Heart left ventricle (tissue), 16 donors: ENCODE measurements at regions not wholly inside any gene's neighbourhood (a gene's known extent, or its start where the extent isn't known, plus 50 kb on each side); places are given as distances from the start of the nearest gene placed in this dataset.
"Not testable (repeated sequence)": the region's sequence is repeated elsewhere in the genome, so short reads cannot be mapped to it uniquely, and the experiment has no call there.

Experiments used
- ATAC-seq, 4 donors: fragments of 200-7000 bp; cut with Tn5 transposase; one replicate each; pipeline ENCODE4 v1.9.1; 2020 to 2022; ENCODE audit warnings: moderate library complexity in 4 of 4, mild to moderate bottlenecking in 3 of 4, moderate number of reproducible peaks in 1 of 4
- DNase-seq, 5 donors: peaks; one replicate each; pipeline ENCODE4 v3.0.0-alpha.2; 2020
- H3K27ac ChIP-seq, 12 donors: fragments of 200-600 bp; sonication (generic) in 4 of 12; one replicate each; pipeline versions ENCODE4 v1.5.0 to v1.8.0; 2016 to 2022; ENCODE audit warnings: mild to moderate bottlenecking in 2 of 12
- H3K27me3 ChIP-seq, 9 donors: fragments of 200-600 bp; sonication (generic) in 2 of 9; one replicate each; pipeline versions ENCODE4 v1.5.1 to v1.8.0; 2016 to 2022; ENCODE audit warnings: mild to moderate bottlenecking in 3 of 9
- H3K36me3 ChIP-seq, 9 donors: fragments of 200-600 bp; sonication (generic) in 2 of 9; one replicate each; pipeline versions ENCODE4 v1.5.0 to v1.8.0; 2018 to 2022; ENCODE audit warnings: mild to moderate bottlenecking in 2 of 9
- H3K4me1 ChIP-seq, 12 donors: fragments of 200-600 bp; sonication (generic) in 4 of 12; one replicate each; pipeline versions ENCODE4 v1.5.0 to v1.8.0; 2016 to 2022; ENCODE audit warnings: mild to moderate bottlenecking in 3 of 12
- H3K4me3 ChIP-seq, 12 donors: fragments of 200-600 bp; sonication (generic) in 4 of 12; one replicate each; pipeline versions ENCODE4 v1.5.0 to v1.8.0; 2017 to 2022; ENCODE audit warnings: mild to moderate bottlenecking in 9 of 12, moderate library complexity in 4 of 12
- H3K9me3 ChIP-seq, 12 donors: fragments of 200-600 bp; sonication (generic) in 4 of 12; one replicate each; pipeline versions ENCODE4 v1.5.0 to v1.8.0; 2016 to 2022; ENCODE audit warnings: mild to moderate bottlenecking in 1 of 12
- CTCF ChIP-seq, 12 donors: fragments of 200-600 bp; sonication (generic) in 4 of 12; IDR thresholded peaks; one replicate each; pipeline versions ENCODE4 v1.5.0 to v1.8.0; 2018 to 2022; ENCODE audit warnings: antibody characterized with exemption in 12 of 12, mild to moderate bottlenecking in 5 of 12
- POLR2A ChIP-seq, 2 donors: fragments of 450-650 bp; IDR thresholded peaks; one replicate each; pipeline ENCODE4 v1.6.1; 2017; ENCODE audit warnings: antibody characterized with exemption in 2 of 2, mild to moderate bottlenecking in 2 of 2, moderate library complexity in 2 of 2
- WGBS, 4 donors: extraction: QIAGEN DNeasy Blood & Tissue Kit in 2 of 4; methylation state at CpG; one replicate each; pipeline versions ENCODE4 v1.1.5 to v1.1.7; 2013 to 2018; 5-methylcytosine and 5-hydroxymethylcytosine counted together
- intact Hi-C, 10 donors: fragments of 100-400 bp; cut with DNase I; formaldehyde crosslinking; loops; one replicate each; pipeline versions ENCODE4 v1.11.1 to v1.14.2; 2022
- donor health status: ischemic (EF 13 %, LVEDD 7.1; RV severe dilation, severe dysfunction).
- donor health status: healthy with polysubstance abuse.
- donor health status: DM: no; HTN: yes; CAD: no.
- donor health status: DM: no; HTN: no; CAD: no.
- donor health status: ischemic (EF 25% LVEDD 6.9; RV normal size, moderate dysfunction).
- donor health status: ischemic (EF 25% LVEDD 5.7; RV mildly dilated, moderate dysfunction).
- donor health status: healthy.
- donor health status: DM: yes; HTN: yes; CAD: no.
- donor health status: ischemic (EF 35%, LVEDD 5.7; RV mildly dilated, moderate dysfunction).
- donor health status: nonischemic (EF 11% LVEDD 7.7; RV severe dilation, severe dysfunction).
- donor health status: DM: yes; HTN: yes; CAD: no.
- donor health status: PGD.
- donor health status: ischemic (EF 29% LVEDD 5.4; RV normal size, mild dysfunction).
- donor health status: nonischemic (EF 23%, LVEDD 6.1; RV moderate dilation, normal function).

- Histone ChIP-seq H3K4me3 (no peak overlapping the region), H3K27ac (no peak overlapping the region), H3K27me3 (peaks cover 0 to 4% (median 0%) of the 10 kb centered on the region in 9 donors), H3K9me3 (peaks cover 0 to 11% (median 0%) of the 10 kb centered on the region in 12 donors), H3K4me1 (no peaks in the 10 kb centered on the region), H3K36me3 (no peaks in the 10 kb centered on the region)
- TF ChIP-seq POLR2A (IDR thresholded peaks at IDR 0.05), result no peak
- no peak for TF ChIP-seq CTCF (IDR thresholded peaks at IDR 0.05)
- no peak for ATAC-seq
- no peak for DNase-seq
- intact Hi-C loops, result no loop called here
- WGBS, 4 donors, result 64 to 67% (median 65%) methylated on average over 3 of the region's 3 CpGs
These were observed 564.4 kb downstream of the MATN1 start for GRCh38 chr1:30159015-30159414.

GRCh38 chr1:30155698-30156097, 567.7 kb downstream of the MATN1 start:
- H3K27me3 ChIP-seq, H3K36me3 ChIP-seq, ATAC-seq, H3K4me1 ChIP-seq, intact Hi-C loops, H3K27ac ChIP-seq, DNase-seq, H3K4me3 ChIP-seq: not testable (repeated sequence)
- H3K9me3 ChIP-seq, result peaks cover 0 to 21% (median 0%) of the 10 kb centered on the region in 12 donors
- WGBS, 4 donors, result 68 to 100% (median 97%) methylated on average over 2 of the region's 2 CpGs

GRCh38 chr1:30155253-30155652, 568.1 kb downstream of the MATN1 start:
- H3K27ac ChIP-seq, H3K27me3 ChIP-seq, H3K36me3 ChIP-seq, ATAC-seq, intact Hi-C loops, DNase-seq, H3K4me3 ChIP-seq, H3K4me1 ChIP-seq: not testable (repeated sequence)
- peaks cover 0 to 21% (median 0%) of the 10 kb centered on the region in 12 donors for H3K9me3 ChIP-seq
- 79 to 89% (median 81%) methylated on average over 3 of the region's 3 CpGs for WGBS, 4 donors

GRCh38 chr1:30153743-30154449, 569.5 kb downstream of the MATN1 start:
- TF ChIP-seq CTCF (IDR thresholded peaks at IDR 0.05) (no peak), POLR2A (IDR thresholded peaks at IDR 0.05) (no peak)
- intact Hi-C loops, result no loop called here

GRCh38 chr1:30151826-30152225, 571.6 kb downstream of the MATN1 start:
- Histone ChIP-seq H3K4me1 (no peaks in the 10 kb centered on the region), H3K36me3 (no peaks in the 10 kb centered on the region), H3K4me3 (no peak overlapping the region), H3K27ac (no peak overlapping the region), H3K27me3 (peaks cover 0 to 6% (median 0%) of the 10 kb centered on the region in 9 donors), H3K9me3 (peaks cover 0 to 21% (median 0%) of the 10 kb centered on the region in 12 donors)
- no peak for DNase-seq
- ATAC-seq, result no peak
- WGBS, 4 donors, result 78 to 86% (median 85%) methylated on average over 1 of the region's 1 CpG
- TF ChIP-seq CTCF (IDR thresholded peaks at IDR 0.05), result no peak
- intact Hi-C loops, result no loop called here

More at GRCh38 chr1:30153743-30154449, 569.5 kb downstream of the MATN1 start:
- Histone ChIP-seq H3K9me3 (peaks cover 0 to 21% (median 0%) of the 10 kb centered on the region in 12 donors), H3K4me3 (no peak overlapping the region), H3K4me1 (no peaks in the 10 kb centered on the region), H3K27me3 (peaks cover 0 to 4% (median 0%) of the 10 kb centered on the region in 9 donors), H3K36me3 (no peaks in the 10 kb centered on the region), H3K27ac (peak overlapping the region in 1 of 12 donors; percentile 24)
- WGBS, 4 donors, result 49 to 59% (median 51%) methylated on average over 4 of the region's 4 CpGs
- ATAC-seq (no peak), DNase-seq (no peak)
